ENCODE measurements at regions not wholly inside any gene's neighbourhood (a gene's known extent, or its start where the extent isn't known, plus 50 kb on each side); places are given as distances from the start of the nearest gene placed in this dataset.

- H3K4me1 Mint-ChIP-seq (ENCODE audit: low read depth, unreplicated experiment): no peaks in the 10 kb centered on the region
- CTCF ChIA-PET: no interaction called here
- BruUV-seq (replicated peaks): no TSS peak
- H3K27ac Mint-ChIP-seq (ENCODE audit: unreplicated experiment): no peak overlapping the region
- TF ChIP-seq CTCF (IDR thresholded peaks at IDR 0.05; ENCODE audit: unreplicated experiment): no peak
- H3K9me3 Mint-ChIP-seq (ENCODE audit: low read depth, unreplicated experiment): no peaks in the 10 kb centered on the region
- H3K27me3 Mint-ChIP-seq (ENCODE audit: unreplicated experiment): no peaks in the 10 kb centered on the region
- H3K4me3 Mint-ChIP-seq (ENCODE audit: low read depth, unreplicated experiment): no peak overlapping the region
- intact Hi-C loops (cut with micrococcal nuclease; ENCODE audit: unreplicated experiment): no loop called here
- no peaks in the 10 kb centered on the region for H3K36me3 Mint-ChIP-seq (ENCODE audit: insufficient read depth, unreplicated experiment)
- no peak for DNase-seq
These were observed 312.5 kb upstream of the ZNF385D start for GRCh38 chr3:22063500-22063899.

GRCh38 chr3:22068619-22069018 lies 317.6 kb upstream of the ZNF385D start:
- no TSS peak for BruUV-seq (replicated peaks)
- Mint-ChIP-seq H3K9me3 (ENCODE audit: low read depth, unreplicated experiment) (no peaks in the 10 kb centered on the region), H3K4me3 (ENCODE audit: low read depth, unreplicated experiment) (no peak overlapping the region), H3K27me3 (ENCODE audit: unreplicated experiment) (no peaks in the 10 kb centered on the region), H3K36me3 (ENCODE audit: insufficient read depth, unreplicated experiment) (no peaks in the 10 kb centered on the region), H3K27ac (ENCODE audit: unreplicated experiment) (no peak overlapping the region), H3K4me1 (ENCODE audit: low read depth, unreplicated experiment) (no peaks in the 10 kb centered on the region)
- CTCF ChIA-PET: no interaction called here
- DNase-seq: no peak
- intact Hi-C loops (cut with micrococcal nuclease; ENCODE audit: unreplicated experiment): no loop called here
- no peak for TF ChIP-seq CTCF (IDR thresholded peaks at IDR 0.05; ENCODE audit: unreplicated experiment)

- H3K36me3 Mint-ChIP-seq (ENCODE audit: insufficient read depth, unreplicated experiment): no peaks in the 10 kb centered on the region
- CTCF ChIA-PET: interaction anchor here (0.6 to 1.6 kb wide), 2 partner anchors 28 to 830 kb away, joined by 3 to 4 read pairs; no protein-coding TSS in a partner anchor
- no peak for DNase-seq
- no peaks in the 10 kb centered on the region for H3K9me3 Mint-ChIP-seq (ENCODE audit: low read depth, unreplicated experiment)
- no peaks in the 10 kb centered on the region for H3K4me1 Mint-ChIP-seq (ENCODE audit: low read depth, unreplicated experiment)
- no peak overlapping the region for H3K4me3 Mint-ChIP-seq (ENCODE audit: low read depth, unreplicated experiment)
- intact Hi-C loops (cut with micrococcal nuclease; ENCODE audit: unreplicated experiment): loop anchor here (2.0 kb wide), 1 partner anchor 799 kb away; no protein-coding TSS in a partner anchor
- H3K27ac Mint-ChIP-seq (ENCODE audit: unreplicated experiment): no peak overlapping the region
- no peaks in the 10 kb centered on the region for H3K27me3 Mint-ChIP-seq (ENCODE audit: unreplicated experiment)
- TF ChIP-seq CTCF (IDR thresholded peaks at IDR 0.05; ENCODE audit: unreplicated experiment): no peak
- no TSS peak for BruUV-seq (replicated peaks)
These were observed 337.2 kb upstream of the ZNF385D start for GRCh38 chr3:22088204-22088603.

GRCh38 chr3:22089284-22089683 lies 338.3 kb upstream of the ZNF385D start:
- intact Hi-C loops (cut with micrococcal nuclease; ENCODE audit: unreplicated experiment): loop anchor here (1.0 to 2.0 kb wide), 2 partner anchors 26 to 798 kb away; no protein-coding TSS in a partner anchor
- TF ChIP-seq CTCF (IDR thresholded peaks at IDR 0.05; ENCODE audit: unreplicated experiment): peak; percentile 32
- H3K27ac Mint-ChIP-seq (ENCODE audit: unreplicated experiment): no peak overlapping the region
- BruUV-seq (replicated peaks): no TSS peak
- H3K4me1 Mint-ChIP-seq (ENCODE audit: low read depth, unreplicated experiment): no peaks in the 10 kb centered on the region
- no peaks in the 10 kb centered on the region for H3K36me3 Mint-ChIP-seq (ENCODE audit: insufficient read depth, unreplicated experiment)
- H3K27me3 Mint-ChIP-seq (ENCODE audit: unreplicated experiment): no peaks in the 10 kb centered on the region
- CTCF ChIA-PET: interaction anchor here (0.6 to 1.6 kb wide), 3 partner anchors 26 to 92 kb away, joined by 3 to 4 read pairs (median 3); no protein-coding TSS in a partner anchor
- no peak overlapping the region for H3K4me3 Mint-ChIP-seq (ENCODE audit: low read depth, unreplicated experiment)
- DNase-seq: peak; percentile 49
- no peaks in the 10 kb centered on the region for H3K9me3 Mint-ChIP-seq (ENCODE audit: low read depth, unreplicated experiment)

All from Calu3 (cell line).